Type B pancreatic cell (in vitro differentiated cells): ENCODE measurements at regions not wholly inside any gene's neighbourhood (a gene's known extent, or its start where the extent isn't known, plus 50 kb on each side); places are given as distances from the start of the nearest gene placed in this dataset.

Experiments used
- DNase-seq: peaks from one replicate; pipeline ENCODE4 v3.0.0; 2021; ENCODE audit warnings: mixed read lengths; ENCODE audit not compliant: unreplicated experiment; ENCODE audit errors: extremely low spot score
- H3K27ac Mint-ChIP-seq: 2 replicates; pipeline ENCODE4 v1.8.0; 2021; ENCODE audit warnings: mild to moderate bottlenecking, mixed read lengths
- H3K27me3 Mint-ChIP-seq: 2 replicates; pipeline ENCODE4 v1.8.0; 2021; ENCODE audit warnings: mixed read lengths
- H3K36me3 Mint-ChIP-seq: 2 replicates; pipeline ENCODE4 v1.8.0; 2021; ENCODE audit warnings: mixed read lengths
- H3K4me1 Mint-ChIP-seq: one replicate; pipeline ENCODE4 v1.8.0; 2021; ENCODE audit warnings: mixed read lengths; ENCODE audit not compliant: unreplicated experiment
- H3K4me3 Mint-ChIP-seq: 2 replicates; pipeline ENCODE4 v1.8.0; 2021; ENCODE audit warnings: mild to moderate bottlenecking, mixed read lengths
- H3K9me3 Mint-ChIP-seq: 2 replicates; pipeline ENCODE4 v1.8.0; 2021; ENCODE audit warnings: mixed read lengths
- CTCF ChIP-seq: fragments of 200-600 bp; sonication (generic); conservative IDR thresholded peaks from 2 replicates; pipeline ENCODE4 v1.5.0; 2021; ENCODE audit warnings: antibody characterized with exemption, mild to moderate bottlenecking

- Mint-ChIP-seq H3K4me3 (no peak overlapping the region), H3K27ac (no peak overlapping the region), H3K9me3 (peaks cover 11% of the 10 kb centered on the region), H3K27me3 (peaks cover 27% of the 10 kb centered on the region), H3K4me1 (no peaks in the 10 kb centered on the region), H3K36me3 (no peaks in the 10 kb centered on the region)
- no peak for DNase-seq
- TF ChIP-seq CTCF = no peak
Observed at GRCh38 chr9:7258688-7259396, 501.1 kb downstream of the KDM4C start.

- peaks cover 6% of the 10 kb centered on the region for H3K27me3 Mint-ChIP-seq
- H3K4me1 Mint-ChIP-seq = no peaks in the 10 kb centered on the region
- H3K9me3 Mint-ChIP-seq = no peaks in the 10 kb centered on the region
- TF ChIP-seq CTCF = no peak
- H3K27ac Mint-ChIP-seq = no peak overlapping the region
- no peaks in the 10 kb centered on the region for H3K36me3 Mint-ChIP-seq
- H3K4me3 Mint-ChIP-seq = no peak overlapping the region
- DNase-seq = no peak
Observed at GRCh38 chr9:7246917-7247522, 489.2 kb downstream of the KDM4C start.

- DNase-seq = no peak
- Mint-ChIP-seq H3K36me3 (no peaks in the 10 kb centered on the region), H3K9me3 (no peaks in the 10 kb centered on the region), H3K4me3 (no peak overlapping the region), H3K4me1 (no peaks in the 10 kb centered on the region), H3K27me3 (peaks cover 6% of the 10 kb centered on the region), H3K27ac (no peak overlapping the region)
- no peak for TF ChIP-seq CTCF
Observed at GRCh38 chr9:7245976-7246580, 488.3 kb downstream of the KDM4C start.

DNA sequence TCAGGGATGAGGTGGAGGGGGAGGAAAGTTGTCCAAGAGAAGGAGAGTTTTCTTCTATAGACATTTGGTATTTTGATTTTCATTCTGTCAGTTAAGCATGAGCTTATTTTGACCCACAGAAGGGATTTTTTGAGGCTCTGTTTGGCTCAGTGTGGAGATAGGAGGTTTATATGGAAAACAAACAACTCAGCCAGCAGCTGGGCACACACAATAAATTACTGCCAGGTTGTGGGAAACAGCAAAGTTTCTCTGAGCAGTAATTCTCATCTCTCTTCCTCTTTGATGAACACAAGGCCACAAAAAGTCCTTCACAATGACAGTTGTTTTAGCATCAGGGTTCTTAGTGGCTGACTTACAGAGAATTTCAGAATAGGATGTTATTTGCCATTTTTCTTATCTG, 486.1 kb downstream of the KDM4C start:
- no peaks in the 10 kb centered on the region for H3K36me3 Mint-ChIP-seq
- TF ChIP-seq CTCF = no peak
- DNase-seq = no peak
- no peak overlapping the region for H3K4me3 Mint-ChIP-seq
- peaks cover 6% of the 10 kb centered on the region for H3K27me3 Mint-ChIP-seq
- no peaks in the 10 kb centered on the region for H3K4me1 Mint-ChIP-seq
- H3K27ac Mint-ChIP-seq = no peak overlapping the region
- H3K9me3 Mint-ChIP-seq = no peaks in the 10 kb centered on the region

GRCh38 chr9:7242126-7242525, 484.4 kb downstream of the KDM4C start:
- Mint-ChIP-seq H3K4me3 (no peak overlapping the region), H3K27me3 (peaks cover 6% of the 10 kb centered on the region), H3K27ac (no peak overlapping the region), H3K9me3 (no peaks in the 10 kb centered on the region), H3K4me1 (peaks cover 4% of the 10 kb centered on the region), H3K36me3 (no peaks in the 10 kb centered on the region)
- no peak for TF ChIP-seq CTCF
- no peak for DNase-seq
